ENCODE measurements at regions not wholly inside any gene's neighbourhood (a gene's known extent, or its start where the extent isn't known, plus 50 kb on each side); places are given as distances from the start of the nearest gene placed in this dataset.
"Not testable (repeated sequence)": the region's sequence is repeated elsewhere in the genome, so short reads cannot be mapped to it uniquely, and the experiment has no call there.

DNA sequence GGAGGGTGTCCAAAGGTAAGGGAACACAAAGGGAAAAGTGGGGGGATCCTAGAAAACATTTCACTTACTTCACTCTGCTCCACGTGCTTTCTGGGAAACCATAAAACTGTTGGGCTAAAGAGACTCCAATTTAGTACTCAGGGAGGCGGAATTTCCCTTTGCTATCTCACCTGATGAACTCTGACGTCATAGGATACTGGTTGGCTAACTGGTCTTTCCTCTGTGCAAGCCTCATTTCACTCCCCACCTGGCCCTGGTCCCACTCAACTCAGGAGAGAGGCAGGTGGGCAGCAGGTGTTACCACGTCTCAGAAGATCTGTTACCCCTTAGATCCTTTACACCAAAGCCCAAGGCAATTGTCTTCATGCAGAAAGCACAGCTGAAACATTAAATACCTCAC is 51.8 kb upstream of the PMAIP1 start:
- H3K27ac ChIP-seq, result no peak overlapping the region
- TF ChIP-seq, protein P1, sequence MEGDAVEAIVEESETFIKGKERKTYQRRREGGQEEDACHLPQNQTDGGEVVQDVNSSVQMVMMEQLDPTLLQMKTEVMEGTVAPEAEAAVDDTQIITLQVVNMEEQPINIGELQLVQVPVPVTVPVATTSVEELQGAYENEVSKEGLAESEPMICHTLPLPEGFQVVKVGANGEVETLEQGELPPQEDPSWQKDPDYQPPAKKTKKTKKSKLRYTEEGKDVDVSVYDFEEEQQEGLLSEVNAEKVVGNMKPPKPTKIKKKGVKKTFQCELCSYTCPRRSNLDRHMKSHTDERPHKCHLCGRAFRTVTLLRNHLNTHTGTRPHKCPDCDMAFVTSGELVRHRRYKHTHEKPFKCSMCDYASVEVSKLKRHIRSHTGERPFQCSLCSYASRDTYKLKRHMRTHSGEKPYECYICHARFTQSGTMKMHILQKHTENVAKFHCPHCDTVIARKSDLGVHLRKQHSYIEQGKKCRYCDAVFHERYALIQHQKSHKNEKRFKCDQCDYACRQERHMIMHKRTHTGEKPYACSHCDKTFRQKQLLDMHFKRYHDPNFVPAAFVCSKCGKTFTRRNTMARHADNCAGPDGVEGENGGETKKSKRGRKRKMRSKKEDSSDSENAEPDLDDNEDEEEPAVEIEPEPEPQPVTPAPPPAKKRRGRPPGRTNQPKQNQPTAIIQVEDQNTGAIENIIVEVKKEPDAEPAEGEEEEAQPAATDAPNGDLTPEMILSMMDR (conservative IDR thresholded peaks at IDR 0.05), result no peak

DNA sequence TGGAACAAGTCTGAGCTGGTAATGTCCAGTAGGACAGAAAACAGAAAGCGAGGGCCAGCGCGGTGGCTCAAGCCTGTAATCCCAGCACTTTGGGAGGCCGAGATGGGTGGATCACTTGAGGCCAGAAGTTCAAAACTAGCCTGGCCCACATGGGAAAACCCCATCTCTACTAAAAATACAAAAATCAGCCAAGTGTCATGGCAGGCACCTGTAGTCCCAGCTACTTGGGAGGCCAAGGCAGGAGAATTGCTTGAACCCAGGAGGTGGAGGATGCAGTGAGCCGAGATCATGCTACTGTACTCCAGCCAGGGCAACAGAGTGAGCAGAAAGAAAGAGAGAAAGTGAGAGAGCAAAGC is 52.3 kb upstream of the PMAIP1 start:
- not testable (repeated sequence) for H3K27ac ChIP-seq

DNA sequence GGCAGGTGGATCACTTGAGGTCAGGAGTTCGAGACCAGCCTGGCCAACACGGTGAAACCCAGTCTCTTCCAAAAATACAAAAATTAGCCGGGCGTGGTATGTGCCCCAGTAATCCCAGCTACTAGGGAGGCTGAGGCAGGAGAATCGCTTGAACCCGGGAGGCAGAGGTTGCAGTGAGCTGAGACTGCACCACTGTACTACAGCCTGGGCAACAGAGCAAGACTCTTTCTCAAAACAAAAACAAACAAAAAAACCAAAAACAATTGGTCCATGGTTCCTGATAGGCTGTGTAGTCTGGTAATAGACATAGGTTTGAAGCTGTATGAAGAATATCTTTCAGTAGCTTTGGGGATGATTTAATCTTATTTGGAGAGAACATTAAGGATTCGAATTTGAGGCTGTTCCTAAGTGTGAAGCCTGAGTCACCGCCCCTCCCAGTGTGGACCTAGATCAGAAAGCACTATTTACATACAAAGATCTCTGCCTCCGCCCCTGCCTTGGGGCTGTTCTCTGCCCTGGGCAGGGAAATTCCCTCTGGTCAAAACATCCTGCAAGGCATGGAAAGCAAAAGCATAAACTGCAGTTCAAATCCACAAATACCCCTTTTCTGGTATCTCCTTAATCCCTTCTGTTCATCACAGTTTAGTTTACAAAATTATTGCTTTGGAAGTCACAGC is 52.8 kb upstream of the PMAIP1 start:
- H3K27ac ChIP-seq, result no peak overlapping the region
- TF ChIP-seq, protein P1 (conservative IDR thresholded peaks at IDR 0.05), result no peak

DNA sequence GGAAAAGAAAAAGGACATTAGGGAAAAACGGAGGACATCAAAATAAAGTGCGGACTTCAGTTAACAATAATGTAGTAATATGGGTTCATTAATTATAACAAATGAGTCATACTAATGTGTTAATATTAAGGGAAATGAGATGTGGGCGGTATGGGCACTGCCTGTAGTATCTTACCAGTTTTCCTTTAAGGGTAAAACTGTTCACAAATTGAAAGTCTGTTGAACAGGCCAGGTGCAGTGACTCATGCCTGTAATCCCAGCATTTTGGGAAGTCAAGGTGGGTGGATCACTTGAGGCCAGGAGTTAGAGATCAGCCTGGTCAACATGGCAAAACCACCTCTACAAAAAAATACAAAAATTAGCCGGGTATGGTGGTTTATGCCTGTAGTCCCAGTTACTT is 56.8 kb upstream of the PMAIP1 start:
- no peak overlapping the region for H3K27ac ChIP-seq
- TF ChIP-seq, protein P1 (conservative IDR thresholded peaks at IDR 0.05), result no peak

DNA sequence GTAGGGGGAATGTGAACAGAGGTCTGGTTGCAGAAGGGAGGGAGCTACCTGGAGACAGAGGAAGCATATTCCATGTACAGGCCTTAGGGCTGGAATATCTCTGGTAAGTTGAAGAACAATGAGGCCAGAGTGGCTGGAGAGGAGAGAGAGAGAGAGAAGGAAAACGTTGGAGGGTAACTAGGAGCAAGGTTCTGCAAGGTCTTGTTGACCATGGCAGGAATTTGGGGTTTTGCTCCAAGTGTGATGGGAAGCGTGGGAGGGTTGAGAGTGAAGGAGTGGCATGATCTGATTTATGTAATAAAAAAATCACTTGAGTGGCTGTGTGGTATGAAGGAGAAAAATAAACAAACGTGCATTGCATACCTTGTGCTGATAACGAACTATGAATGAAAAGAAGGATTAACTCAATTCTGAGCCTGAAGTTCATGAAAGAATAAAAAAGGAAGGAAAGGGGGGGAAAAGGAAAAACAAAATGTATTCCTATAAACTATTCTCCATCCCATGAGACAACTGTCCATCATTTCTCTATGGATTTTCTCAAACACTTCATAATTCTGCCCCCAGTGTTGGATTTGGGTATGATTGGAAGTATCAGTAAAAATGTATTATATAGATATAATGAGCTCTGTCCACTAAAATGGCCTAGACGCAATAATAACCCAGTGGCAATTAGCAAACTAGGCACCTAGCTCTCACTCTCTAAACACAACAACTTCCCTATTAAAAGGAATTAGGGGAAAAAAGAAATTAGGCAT is 59.7 kb upstream of the PMAIP1 start:
- TF ChIP-seq, protein P1 (conservative IDR thresholded peaks at IDR 0.05), result peak; percentile 20
- no peak overlapping the region for H3K27ac ChIP-seq

DNA sequence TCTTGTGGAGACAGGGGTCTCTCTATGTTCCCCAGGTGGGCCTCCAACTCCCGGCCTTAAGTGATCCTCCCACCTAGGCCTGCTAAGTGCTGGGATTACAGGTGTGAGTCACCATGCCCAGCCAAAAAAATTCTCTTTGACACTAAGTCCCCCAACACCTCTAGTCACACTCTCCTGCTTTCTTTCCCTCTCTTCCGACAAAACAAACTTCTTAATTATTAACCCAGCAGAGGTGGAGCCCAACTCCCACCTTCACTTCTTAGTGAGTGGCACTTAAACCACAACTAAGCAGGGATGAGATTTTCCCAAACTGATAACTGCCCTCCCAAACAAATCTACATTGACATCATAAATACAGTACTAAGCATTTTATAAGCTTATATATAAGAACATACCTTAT is 60.5 kb upstream of the PMAIP1 start:
- TF ChIP-seq, protein P1 (conservative IDR thresholded peaks at IDR 0.05), result no peak
- H3K27ac ChIP-seq, result no peak overlapping the region

DNA sequence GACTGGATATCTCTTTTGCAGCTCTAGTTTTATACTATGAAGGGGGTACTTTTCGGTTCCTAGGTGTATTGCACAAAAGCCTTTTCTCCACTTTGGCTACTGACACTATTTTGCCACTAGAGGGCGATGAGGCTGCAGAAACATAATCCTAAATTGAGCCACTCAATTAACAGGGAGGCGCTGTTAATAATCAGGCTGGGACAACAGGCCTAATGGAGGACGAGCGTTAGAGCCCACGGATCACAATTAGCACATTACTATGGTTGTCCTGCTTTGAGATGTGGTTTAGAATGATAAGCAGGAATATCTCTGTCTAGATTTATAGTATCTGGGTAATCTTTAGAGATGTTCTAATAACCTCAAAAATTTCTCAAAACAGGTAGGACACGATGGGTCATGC is 62.2 kb upstream of the PMAIP1 start:
- TF ChIP-seq, protein P1 (conservative IDR thresholded peaks at IDR 0.05), result peak; percentile 94

More for the DNA sequence above, 62.2 kb upstream of the PMAIP1 start:
- no peak overlapping the region for H3K27ac ChIP-seq
